GM12891 (cell line): ENCODE measurements at regions not wholly inside any gene's neighbourhood (a gene's known extent, or its start where the extent isn't known, plus 50 kb on each side); places are given as distances from the start of the nearest gene placed in this dataset.

ENCODE experiments used
- POLR2A ChIP-seq: IDR thresholded peaks from 2 replicates; pipeline ENCODE4 v1.6.1; 2011; ENCODE audit warnings: low read depth, low read length, control low read depth
- POLR2AphosphoS5 ChIP-seq: IDR thresholded peaks from 2 replicates; pipeline ENCODE4 v1.6.1; 2011; ENCODE audit warnings: low read depth, low read length, control low read depth
- POU2F2 ChIP-seq: IDR thresholded peaks from 2 replicates; pipeline ENCODE4 v1.6.1; 2011; ENCODE audit warnings: low read depth, mild to moderate bottlenecking, control low read depth, low read length, moderate library complexity
- SPI1 ChIP-seq: IDR thresholded peaks from 2 replicates; pipeline ENCODE4 v1.6.1; 2011; ENCODE audit warnings: low read depth, low read length, control low read depth
- TAF1 ChIP-seq: IDR thresholded peaks from 2 replicates; pipeline ENCODE4 v1.6.1; 2011; ENCODE audit warnings: low read depth, low read length, control low read depth

DNA sequence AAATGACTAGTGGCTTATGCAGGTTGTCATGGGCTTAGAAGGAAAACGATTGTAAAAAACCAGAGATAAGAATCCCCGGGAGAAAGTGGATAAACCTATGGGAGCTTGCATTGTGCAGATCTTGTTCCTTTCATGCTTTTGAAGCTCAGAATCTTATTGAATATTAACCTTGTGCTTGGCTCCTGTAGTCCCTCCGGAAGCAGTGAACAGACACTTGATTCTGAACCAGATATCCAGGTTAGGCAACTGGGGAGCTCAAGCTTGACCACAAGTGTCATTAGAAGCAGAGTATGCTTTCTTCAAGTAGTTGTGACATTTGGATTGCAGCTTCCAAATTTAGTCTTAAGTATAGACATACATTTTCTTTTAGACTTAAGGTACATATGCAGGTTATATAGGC is 212.6 kb upstream of the MOCS1 start:
- no peak for TF ChIP-seq POLR2A
- no peak for TF ChIP-seq POLR2AphosphoS5
- TF ChIP-seq SPI1, result no peak
- TF ChIP-seq TAF1, result no peak
- no peak for TF ChIP-seq POU2F2
